GM23338 (cell line): ENCODE measurements at regions not wholly inside any gene's neighbourhood (a gene's known extent, or its start where the extent isn't known, plus 50 kb on each side); places are given as distances from the start of the nearest gene placed in this dataset.

Experiments used
- ATAC-seq: fragments of 200-7000 bp; cut with Tn5 transposase; 3 replicates; pipeline ENCODE4 v1.9.1; 2020
- DNase-seq: peaks from one replicate; pipeline ENCODE4 v3.0.0-alpha.2; 2015; ENCODE audit warnings: low spot score
- H2AFZ ChIP-seq: fragments of 200-600 bp; sonication (generic); 2 replicates; pipeline ENCODE4 v1.8.0; 2016; ENCODE audit warnings: antibody characterized with exemption, mild to moderate bottlenecking, moderate library complexity
- H3F3A ChIP-seq: fragments of 200-600 bp; sonication (generic); replicated peaks from 2 replicates; pipeline ENCODE4 v1.8.0; 2017; ENCODE audit warnings: antibody characterized with exemption, mixed run types, low read depth
- H3K27ac ChIP-seq: fragments of 200-600 bp; sonication (generic); 2 replicates; pipeline ENCODE4 v1.6.1; 2016; ENCODE audit warnings: low read depth
- H3K27me3 ChIP-seq: fragments of 200-600 bp; sonication (generic); 2 replicates; pipeline ENCODE4 v1.8.0; 2016; ENCODE audit warnings: mild to moderate bottlenecking, mixed run types, moderate library complexity; ENCODE audit not compliant: insufficient read depth
- H3K36me3 ChIP-seq: fragments of 200-600 bp; sonication (generic); 2 replicates; pipeline ENCODE4 v1.8.0; 2016; ENCODE audit warnings: mild to moderate bottlenecking; ENCODE audit not compliant: insufficient read depth
- H3K4me1 ChIP-seq: fragments of 200-600 bp; sonication (generic); 2 replicates; pipeline ENCODE4 v1.8.0; 2016; ENCODE audit warnings: mild to moderate bottlenecking, moderate library complexity; ENCODE audit not compliant: insufficient read depth
- H3K4me2 ChIP-seq: fragments of 200-600 bp; sonication (generic); 2 replicates; pipeline ENCODE4 v1.7.1; 2017; ENCODE audit warnings: mixed run types
- H3K4me3 ChIP-seq: fragments of 200-600 bp; sonication (generic); 2 replicates; pipeline ENCODE4 v1.6.1; 2016; ENCODE audit warnings: mixed run types
- H3K79me2 ChIP-seq: fragments of 200-600 bp; sonication (generic); replicated peaks from 2 replicates; pipeline ENCODE4 v1.8.0; 2017; ENCODE audit warnings: mild to moderate bottlenecking; ENCODE audit not compliant: insufficient read depth
- H3K9me2 ChIP-seq: fragments of 200-600 bp; sonication (generic); 2 replicates; pipeline ENCODE4 v1.8.0; 2017; ENCODE audit not compliant: insufficient read depth
- H4K20me1 ChIP-seq: fragments of 200-600 bp; sonication (generic); replicated peaks from 2 replicates; pipeline ENCODE4 v1.8.0; 2017; ENCODE audit warnings: mild to moderate bottlenecking; ENCODE audit not compliant: insufficient read depth
- H3K27ac Mint-ChIP-seq: 2 replicates; pipeline ENCODE4 v1.8.0; 2020; ENCODE audit warnings: inconsistent platforms, mild to moderate bottlenecking, moderate library complexity, mixed read lengths
- H3K27me3 Mint-ChIP-seq: 3 replicates; pipeline ENCODE4 v1.8.0; 2022; ENCODE audit warnings: low read depth, mild to moderate bottlenecking, moderate library complexity, mixed read lengths, inconsistent platforms; ENCODE audit not compliant: insufficient read depth, poor library complexity
- H3K36me3 Mint-ChIP-seq: 3 replicates; pipeline ENCODE4 v1.8.0; 2021; ENCODE audit warnings: low read depth, mild to moderate bottlenecking, inconsistent platforms, moderate library complexity, mixed read lengths
- H3K4me1 Mint-ChIP-seq: 3 replicates; pipeline ENCODE4 v1.8.0; 2020; ENCODE audit warnings: mild to moderate bottlenecking, inconsistent platforms, mixed read lengths
- H3K4me3 Mint-ChIP-seq: 3 replicates; pipeline ENCODE4 v1.8.0; 2021; ENCODE audit warnings: moderate library complexity, mild to moderate bottlenecking, inconsistent platforms, mixed read lengths
- H3K9me3 Mint-ChIP-seq: 3 replicates; pipeline ENCODE4 v1.8.0; 2020; ENCODE audit warnings: moderate library complexity, mild to moderate bottlenecking, inconsistent platforms, mixed read lengths
- CREB1 ChIP-seq: fragments of 250-450 bp; sonication (Bioruptor Pico); IDR thresholded peaks from 2 replicates; pipeline ENCODE4 v1.5.0; 2020; ENCODE audit warnings: low read depth, mild to moderate bottlenecking, moderate library complexity
- EZH2phosphoT487 ChIP-seq: fragments of 200-600 bp; sonication (generic); IDR thresholded peaks from one replicate; pipeline ENCODE4 v1.8.1; 2018; ENCODE audit warnings: antibody characterized with exemption; ENCODE audit not compliant: unreplicated experiment
- JUNB ChIP-seq: IDR thresholded peaks from one replicate; pipeline ENCODE4 v1.6.1; 2016; ENCODE audit warnings: antibody characterized with exemption; ENCODE audit not compliant: unreplicated experiment
- NANOG ChIP-seq: IDR thresholded peaks from 2 replicates; pipeline ENCODE4 v1.6.1; 2016; ENCODE audit warnings: antibody characterized with exemption, borderline replicate concordance
- POLR2AphosphoS5 ChIP-seq: IDR thresholded peaks from 2 replicates; pipeline ENCODE4 v1.6.1; 2016; ENCODE audit warnings: antibody characterized with exemption, low read depth
- STAT1 ChIP-seq: IDR thresholded peaks from one replicate; pipeline ENCODE4 v1.6.1; 2016; ENCODE audit warnings: antibody characterized with exemption; ENCODE audit not compliant: unreplicated experiment
- ZNF114 ChIP-seq: fragments of 250-450 bp; sonication (Bioruptor Pico); IDR thresholded peaks from 2 replicates; pipeline ENCODE4 v1.5.0; 2020; ENCODE audit warnings: mild to moderate bottlenecking, moderate library complexity
- ZNF462 ChIP-seq: fragments of 250-450 bp; sonication (Bioruptor Pico); IDR thresholded peaks from 2 replicates; pipeline ENCODE4 v1.5.0; 2020; ENCODE audit warnings: mild to moderate bottlenecking, moderate library complexity

GRCh38 chr16:66207883-66208265 is 158.6 kb upstream of the CDH5 start:
- TF ChIP-seq ZNF462 (CRISPR knock-in tag) (no peak), EZH2phosphoT487 (no peak), NANOG (no peak), JUNB (no peak), STAT1 (no peak), ZNF114 (CRISPR knock-in tag) (no peak), CREB1 (CRISPR knock-in tag) (no peak), POLR2AphosphoS5 (no peak)
- Histone ChIP-seq H3K36me3 (no peaks in the 10 kb centered on the region), H3K9me2 (no peaks in the 10 kb centered on the region), H3K79me2 (no peaks in the 10 kb centered on the region), H2AFZ (no peak overlapping the region), H3K27me3 (no peaks in the 10 kb centered on the region), H3K27ac (no peak overlapping the region), H3K4me2 (no peak overlapping the region), H4K20me1 (no peaks in the 10 kb centered on the region), H3K4me1 (peaks cover 13% of the 10 kb centered on the region), H3K4me3 (no peak overlapping the region), H3F3A (no peaks in the 10 kb centered on the region)
- H3K27me3 Mint-ChIP-seq, result peaks cover 8% of the 10 kb centered on the region
- no peaks in the 10 kb centered on the region for H3K9me3 Mint-ChIP-seq
- no peak for ATAC-seq
- H3K4me1 Mint-ChIP-seq, result peaks cover 10% of the 10 kb centered on the region
- H3K4me3 Mint-ChIP-seq, result no peak overlapping the region
- H3K27ac Mint-ChIP-seq, result no peak overlapping the region
- DNase-seq, result no peak
- no peaks in the 10 kb centered on the region for H3K36me3 Mint-ChIP-seq
